IPS-15b (cell line): ENCODE measurements at regions not wholly inside any gene's neighbourhood (a gene's known extent, or its start where the extent isn't known, plus 50 kb on each side); places are given as distances from the start of the nearest gene placed in this dataset.

Source experiments
- H3K27me3 ChIP-seq: one replicate; pipeline ENCODE4 v1.6.1; 2013; ENCODE audit warnings: low read length; ENCODE audit not compliant: control insufficient read depth, insufficient read depth
- H3K36me3 ChIP-seq: one replicate; pipeline ENCODE4 v1.6.1; 2013; ENCODE audit warnings: low read length; ENCODE audit not compliant: control insufficient read depth, insufficient read depth
- H3K4me1 ChIP-seq: one replicate; pipeline ENCODE4 v1.6.1; 2013; ENCODE audit warnings: mild to moderate bottlenecking, low read length; ENCODE audit not compliant: control insufficient read depth, insufficient read depth
- H3K4me3 ChIP-seq: one replicate; pipeline ENCODE4 v1.5.1; 2013; ENCODE audit warnings: low read depth, low read length
- H3K9ac ChIP-seq: one replicate; pipeline ENCODE4 v1.6.1; 2013; ENCODE audit warnings: low read depth, mild to moderate bottlenecking, low read length
- H3K9me3 ChIP-seq: one replicate; pipeline ENCODE4 v1.6.1; 2013; ENCODE audit warnings: mild to moderate bottlenecking, low read length; ENCODE audit not compliant: control insufficient read depth, insufficient read depth

GRCh38 chr3:22334996-22335395, 584.0 kb upstream of the ZNF385D start:
- H3K36me3 ChIP-seq = no peaks in the 10 kb centered on the region
- no peaks in the 10 kb centered on the region for H3K9me3 ChIP-seq
- no peaks in the 10 kb centered on the region for H3K27me3 ChIP-seq
- H3K4me1 ChIP-seq = no peaks in the 10 kb centered on the region
- H3K4me3 ChIP-seq = no peak overlapping the region
- no peak overlapping the region for H3K9ac ChIP-seq

- no peak overlapping the region for H3K4me3 ChIP-seq
- H3K9ac ChIP-seq = no peak overlapping the region
- no peaks in the 10 kb centered on the region for H3K36me3 ChIP-seq
- H3K4me1 ChIP-seq = no peaks in the 10 kb centered on the region
- H3K9me3 ChIP-seq = no peaks in the 10 kb centered on the region
- no peaks in the 10 kb centered on the region for H3K27me3 ChIP-seq
Measured at GRCh38 chr3:22349215-22349851, 598.3 kb upstream of the ZNF385D start.

GRCh38 chr3:22351806-22352205, 600.8 kb upstream of the ZNF385D start:
- H3K36me3 ChIP-seq = no peaks in the 10 kb centered on the region
- no peak overlapping the region for H3K9ac ChIP-seq
- no peaks in the 10 kb centered on the region for H3K9me3 ChIP-seq
- no peaks in the 10 kb centered on the region for H3K27me3 ChIP-seq
- no peak overlapping the region for H3K4me3 ChIP-seq
- no peaks in the 10 kb centered on the region for H3K4me1 ChIP-seq

- Histone ChIP-seq H3K4me3 (no peak overlapping the region), H3K9me3 (no peaks in the 10 kb centered on the region), H3K9ac (no peak overlapping the region), H3K36me3 (no peaks in the 10 kb centered on the region), H3K4me1 (no peaks in the 10 kb centered on the region), H3K27me3 (no peaks in the 10 kb centered on the region)
Measured at GRCh38 chr3:22353126-22353525, 602.1 kb upstream of the ZNF385D start.

GRCh38 chr3:22358334-22358733, 607.3 kb upstream of the ZNF385D start:
- Histone ChIP-seq H3K9ac (no peak overlapping the region), H3K27me3 (no peaks in the 10 kb centered on the region), H3K4me1 (no peaks in the 10 kb centered on the region), H3K4me3 (no peak overlapping the region), H3K9me3 (no peaks in the 10 kb centered on the region), H3K36me3 (no peaks in the 10 kb centered on the region)

GRCh38 chr3:22360164-22360563, 609.2 kb upstream of the ZNF385D start:
- Histone ChIP-seq H3K9me3 (no peaks in the 10 kb centered on the region), H3K27me3 (no peaks in the 10 kb centered on the region), H3K9ac (no peak overlapping the region), H3K4me3 (no peak overlapping the region), H3K4me1 (no peaks in the 10 kb centered on the region), H3K36me3 (no peaks in the 10 kb centered on the region)

GRCh38 chr3:22360970-22361369, 610.0 kb upstream of the ZNF385D start:
- no peaks in the 10 kb centered on the region for H3K4me1 ChIP-seq
- no peaks in the 10 kb centered on the region for H3K27me3 ChIP-seq
- H3K9me3 ChIP-seq = no peaks in the 10 kb centered on the region

GRCh38 chr3:22361521-22361920, 610.5 kb upstream of the ZNF385D start:
- Histone ChIP-seq H3K9ac (no peak overlapping the region), H3K9me3 (no peaks in the 10 kb centered on the region), H3K4me1 (no peaks in the 10 kb centered on the region), H3K27me3 (no peaks in the 10 kb centered on the region), H3K4me3 (no peak overlapping the region), H3K36me3 (no peaks in the 10 kb centered on the region)

More at GRCh38 chr3:22360970-22361369, 610.0 kb upstream of the ZNF385D start:
- Histone ChIP-seq H3K36me3 (no peaks in the 10 kb centered on the region), H3K9ac (no peak overlapping the region), H3K4me3 (no peak overlapping the region)

- Histone ChIP-seq H3K9ac (no peak overlapping the region), H3K36me3 (no peaks in the 10 kb centered on the region), H3K27me3 (no peaks in the 10 kb centered on the region), H3K9me3 (no peaks in the 10 kb centered on the region), H3K4me1 (no peaks in the 10 kb centered on the region), H3K4me3 (no peak overlapping the region)
Measured at GRCh38 chr3:22364851-22365250, 613.8 kb upstream of the ZNF385D start.

- Histone ChIP-seq H3K9me3 (no peaks in the 10 kb centered on the region), H3K36me3 (no peaks in the 10 kb centered on the region), H3K27me3 (peaks cover 14% of the 10 kb centered on the region), H3K4me3 (no peak overlapping the region), H3K9ac (no peak overlapping the region), H3K4me1 (no peaks in the 10 kb centered on the region)
Measured at GRCh38 chr3:22366781-22367180, 615.8 kb upstream of the ZNF385D start.

GRCh38 chr3:22371036-22371435, 620.0 kb upstream of the ZNF385D start:
- H3K27me3 ChIP-seq = peaks cover 38% of the 10 kb centered on the region
- no peak overlapping the region for H3K4me3 ChIP-seq
- no peak overlapping the region for H3K9ac ChIP-seq
- H3K4me1 ChIP-seq = peaks cover 5% of the 10 kb centered on the region
- H3K9me3 ChIP-seq = no peaks in the 10 kb centered on the region
- H3K36me3 ChIP-seq = no peaks in the 10 kb centered on the region

- peaks cover 38% of the 10 kb centered on the region for H3K27me3 ChIP-seq
- H3K36me3 ChIP-seq = no peaks in the 10 kb centered on the region
- H3K4me3 ChIP-seq = peak overlapping the region; percentile 54
- no peaks in the 10 kb centered on the region for H3K9me3 ChIP-seq
- H3K4me1 ChIP-seq = peaks cover 5% of the 10 kb centered on the region
- no peak overlapping the region for H3K9ac ChIP-seq
Measured at GRCh38 chr3:22371607-22372291, 620.7 kb upstream of the ZNF385D start.
